Small intestine (tissue), 7 donors: ENCODE measurements at regions not wholly inside any gene's neighbourhood (a gene's known extent, or its start where the extent isn't known, plus 50 kb on each side); places are given as distances from the start of the nearest gene placed in this dataset.
"Not testable (repeated sequence)": the region's sequence is repeated elsewhere in the genome, so short reads cannot be mapped to it uniquely, and the experiment has no call there.

Source experiments
- DNase-seq, 2 donors: peaks; one replicate each; pipeline versions ENCODE4 v3.0.0 to v3.0.0-alpha.2; 2013
- FAIRE-seq: peaks from 2 replicates; lab custom pipeline; 2012; peaks lifted over from hg19 to GRCh38; lab: Jason Lieb, UNC
- H3K27ac ChIP-seq, 3 donors: one replicate each; pipeline ENCODE4 v1.5.1; 2013; ENCODE audit warnings: low read length in 2 of 3, mild to moderate bottlenecking in 2 of 3, control low read depth in 1 of 3, inconsistent platforms in 1 of 3, low read depth in 1 of 3, moderate library complexity in 1 of 3
- H3K27me3 ChIP-seq, 3 donors: one replicate each; pipeline ENCODE4 v1.6.1; 2013; ENCODE audit warnings: low read length in 3 of 3, inconsistent platforms in 1 of 3; ENCODE audit not compliant: control insufficient read depth in 3 of 3, insufficient read depth in 3 of 3
- H3K36me3 ChIP-seq, 3 donors: one replicate each; pipeline ENCODE4 v1.6.1; 2013; ENCODE audit warnings: low read length in 3 of 3, inconsistent platforms in 1 of 3, low read depth in 1 of 3, mild to moderate bottlenecking in 1 of 3, moderate library complexity in 1 of 3; ENCODE audit not compliant: control insufficient read depth in 3 of 3, insufficient read depth in 2 of 3
- H3K4me1 ChIP-seq, 3 donors: one replicate each; pipeline ENCODE4 v1.6.1; 2013; ENCODE audit warnings: low read length in 2 of 3, inconsistent platforms in 1 of 3, low read depth in 1 of 3, mild to moderate bottlenecking in 1 of 3, moderate library complexity in 1 of 3; ENCODE audit not compliant: control insufficient read depth in 3 of 3, insufficient read depth in 2 of 3
- H3K4me3 ChIP-seq, 3 donors: one replicate each; pipeline ENCODE4 v1.5.1; 2013; ENCODE audit warnings: low read length in 3 of 3, control low read depth in 1 of 3, inconsistent platforms in 1 of 3, low read depth in 1 of 3, mild to moderate bottlenecking in 1 of 3, moderate library complexity in 1 of 3
- H3K9me3 ChIP-seq, 2 donors: one replicate each; pipeline ENCODE4 v1.6.1; 2013; ENCODE audit warnings: low read depth in 1 of 2, low read length in 1 of 2; ENCODE audit not compliant: control insufficient read depth in 2 of 2, insufficient read depth in 1 of 2
- WGBS, 3 donors: extraction: QIAGEN DNeasy Blood & Tissue Kit; methylation state at CpG; one replicate each; pipeline ENCODE4 v1.1.7; 2013; 5-methylcytosine and 5-hydroxymethylcytosine counted together
- donor health status: healthy with polysubstance abuse.
- donor health status: control.
- donor health status: control.
- donor health status: Bipolar disorder and iron deficiency.
- donor health status: healthy.

DNA sequence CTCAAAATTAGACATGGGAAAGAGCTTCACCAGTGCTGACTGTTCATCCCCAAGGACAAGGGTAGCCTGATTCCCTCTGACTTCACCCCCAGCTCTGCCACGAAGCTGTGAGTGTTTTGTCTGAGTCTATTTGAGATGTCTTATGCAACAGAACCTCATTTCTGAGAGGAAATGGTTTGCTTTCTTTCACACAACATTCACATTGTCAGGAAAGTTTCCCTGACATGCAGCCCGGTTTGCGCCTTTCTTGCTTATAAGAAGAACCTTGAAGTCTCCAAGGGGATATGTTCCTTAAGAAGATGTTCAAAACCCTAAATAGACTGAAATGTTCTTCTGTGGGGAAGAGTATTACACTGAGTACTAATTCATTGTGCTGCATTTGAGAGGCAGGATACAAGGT lies 300.5 kb upstream of the CCL2 start:
- Histone ChIP-seq H3K4me3 (no peak overlapping the region), H3K9me3 (no peaks in the 10 kb centered on the region), H3K36me3 (no peaks in the 10 kb centered on the region), H3K4me1 (no peaks in the 10 kb centered on the region), H3K27me3 (peaks cover 0 to 3% (median 2%) of the 10 kb centered on the region in 3 donors), H3K27ac (no peak overlapping the region)
- FAIRE-seq, result no peak
- WGBS, 3 donors, result 71 to 83% (median 78%) methylated on average over 3 of the region's 3 CpGs
- DNase-seq, result no peak

DNA sequence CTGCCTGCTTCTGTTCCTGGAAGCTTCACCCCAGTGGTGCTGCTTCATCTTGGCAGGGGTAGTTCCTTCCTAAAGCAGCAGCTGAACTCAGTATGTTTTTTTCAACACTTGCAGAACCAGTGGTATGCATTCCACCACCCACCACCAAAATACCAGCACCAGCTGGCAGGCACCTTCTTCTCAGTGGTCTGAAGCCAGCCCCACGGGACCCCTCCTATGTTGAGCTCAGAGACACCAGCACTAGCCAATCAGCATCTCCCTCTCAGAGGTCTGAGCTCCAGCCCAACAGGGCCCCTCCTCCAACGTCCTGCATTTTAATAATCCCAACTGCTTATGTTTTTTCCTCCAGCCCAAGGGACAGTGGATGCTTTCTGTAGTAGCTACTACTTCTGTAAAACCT lies 299.6 kb upstream of the CCL2 start:
- H3K27me3 ChIP-seq, result peaks cover 0 to 3% (median 2%) of the 10 kb centered on the region in 3 donors
- FAIRE-seq (no peak), DNase-seq (no peak)
- no peaks in the 10 kb centered on the region for H3K9me3 ChIP-seq
- no peak overlapping the region for H3K4me3 ChIP-seq
- H3K27ac ChIP-seq, result no peak overlapping the region
- H3K36me3 ChIP-seq, result no peaks in the 10 kb centered on the region
- no peaks in the 10 kb centered on the region for H3K4me1 ChIP-seq
- WGBS, 3 donors, result 15 to 47% (median 32%) methylated on average over 2 of the region's 2 CpGs

DNA sequence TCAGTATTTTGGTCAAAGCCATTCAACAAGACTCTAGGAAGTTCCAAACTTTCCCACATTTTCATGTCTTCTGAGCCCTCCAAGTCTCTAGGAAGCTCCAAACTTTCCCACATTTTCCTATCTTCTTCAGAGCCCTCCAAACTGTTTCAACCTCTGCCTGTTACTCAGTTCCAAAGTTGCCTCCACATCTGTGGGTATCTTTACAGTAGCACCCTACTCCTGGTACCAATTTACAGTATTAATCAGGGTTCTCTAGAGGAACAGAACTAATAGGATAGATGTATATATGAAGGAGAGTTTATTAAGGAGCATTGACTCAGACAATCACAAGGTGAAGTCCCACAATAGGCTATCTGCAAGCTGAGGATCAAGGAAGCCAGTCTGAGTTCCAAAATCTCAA lies 296.0 kb upstream of the CCL2 start:
- not testable (repeated sequence) for H3K27ac ChIP-seq, H3K36me3 ChIP-seq, H3K4me3 ChIP-seq, FAIRE-seq, H3K4me1 ChIP-seq, DNase-seq, H3K27me3 ChIP-seq, H3K9me3 ChIP-seq

DNA sequence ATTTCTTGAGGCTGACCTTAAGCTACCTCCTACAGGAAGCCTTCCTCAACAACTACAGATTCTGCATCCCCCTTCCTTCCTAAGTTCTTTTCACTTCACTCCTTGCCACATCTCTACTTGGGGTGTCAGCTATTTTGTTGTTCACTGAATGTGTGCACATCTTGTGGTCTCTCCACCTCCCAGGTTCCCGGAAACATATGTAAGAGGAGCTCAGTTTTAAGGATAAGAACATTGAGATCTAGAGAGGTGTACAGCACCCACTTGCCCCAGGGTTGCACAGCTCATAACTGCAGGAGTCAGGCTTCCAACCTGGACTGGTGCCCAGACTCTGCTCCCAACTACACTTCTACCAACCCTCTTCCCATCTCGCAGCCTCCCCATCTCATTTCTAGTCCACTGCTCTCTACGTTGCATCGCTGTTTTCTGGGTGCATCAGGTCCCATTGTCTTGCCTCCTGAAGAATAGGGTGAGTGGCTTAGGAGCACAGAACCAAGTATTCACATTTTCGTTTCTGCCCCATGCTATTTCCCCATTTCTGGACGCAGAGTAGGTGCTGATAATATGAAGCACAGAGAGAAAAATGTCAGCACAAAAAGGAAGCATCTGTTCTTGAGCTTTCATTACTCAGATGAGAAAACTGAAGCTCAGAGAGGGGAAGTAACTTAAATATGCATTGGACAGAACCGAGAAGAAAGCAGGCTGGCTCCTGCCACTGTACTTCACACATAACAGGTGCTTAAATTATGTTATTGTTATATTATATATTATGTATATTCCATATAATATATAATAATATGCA lies 292.0 kb upstream of the CCL2 start:
- H3K27me3 ChIP-seq, result peaks cover 0 to 2% (median 0%) of the 10 kb centered on the region in 3 donors
- no peak for FAIRE-seq

DNA sequence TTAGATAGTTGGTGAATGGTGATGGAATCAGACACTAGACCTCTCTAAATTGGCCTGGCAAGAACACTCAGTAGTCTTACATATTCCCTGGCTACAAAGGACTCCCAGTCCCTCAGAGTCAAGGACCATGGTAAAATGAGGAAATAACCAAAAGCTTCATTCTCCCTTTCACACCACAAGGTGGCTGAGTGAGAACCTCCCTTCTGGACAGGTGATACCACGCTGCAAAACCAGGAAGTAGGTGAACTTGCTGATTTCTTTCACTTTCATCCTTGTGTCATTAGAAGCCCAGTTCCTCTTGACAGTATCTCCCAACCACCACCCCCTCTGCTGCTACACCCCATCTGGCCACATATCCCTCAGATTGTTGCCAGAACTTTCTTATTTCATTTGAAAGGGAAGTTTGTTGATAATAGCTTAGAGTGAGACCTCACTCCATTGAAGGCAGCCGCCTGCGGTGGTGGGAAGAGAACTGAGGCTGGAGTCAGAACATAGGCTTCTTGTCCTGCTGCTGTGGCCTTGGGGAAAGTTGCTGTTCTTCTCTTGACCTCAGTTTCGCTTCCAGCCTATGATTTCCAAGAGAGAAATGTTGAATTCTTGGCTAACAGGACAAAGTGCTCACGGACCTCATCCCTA lies 290.6 kb upstream of the CCL2 start:
- Histone ChIP-seq H3K36me3 (no peaks in the 10 kb centered on the region), H3K4me3 (no peak overlapping the region), H3K4me1 (no peaks in the 10 kb centered on the region), H3K27me3 (no peaks in the 10 kb centered on the region), H3K9me3 (no peaks in the 10 kb centered on the region), H3K27ac (peak overlapping the region in 1 of 3 donors; percentile 22)
- DNase-seq, result peak; percentile 41 to 45
- WGBS, 3 donors, result 55 to 71% (median 68%) methylated on average over 5 of the region's 5 CpGs
- no peak for FAIRE-seq

More for the DNA sequence above, 292.0 kb upstream of the CCL2 start:
- H3K4me1 ChIP-seq, result no peaks in the 10 kb centered on the region
- no peak for DNase-seq
- no peaks in the 10 kb centered on the region for H3K36me3 ChIP-seq
- no peak overlapping the region for H3K4me3 ChIP-seq
- no peak overlapping the region for H3K27ac ChIP-seq
- 61 to 78% (median 68%) methylated on average over 7 of the region's 7 CpGs for WGBS, 3 donors
- H3K9me3 ChIP-seq, result no peaks in the 10 kb centered on the region

DNA sequence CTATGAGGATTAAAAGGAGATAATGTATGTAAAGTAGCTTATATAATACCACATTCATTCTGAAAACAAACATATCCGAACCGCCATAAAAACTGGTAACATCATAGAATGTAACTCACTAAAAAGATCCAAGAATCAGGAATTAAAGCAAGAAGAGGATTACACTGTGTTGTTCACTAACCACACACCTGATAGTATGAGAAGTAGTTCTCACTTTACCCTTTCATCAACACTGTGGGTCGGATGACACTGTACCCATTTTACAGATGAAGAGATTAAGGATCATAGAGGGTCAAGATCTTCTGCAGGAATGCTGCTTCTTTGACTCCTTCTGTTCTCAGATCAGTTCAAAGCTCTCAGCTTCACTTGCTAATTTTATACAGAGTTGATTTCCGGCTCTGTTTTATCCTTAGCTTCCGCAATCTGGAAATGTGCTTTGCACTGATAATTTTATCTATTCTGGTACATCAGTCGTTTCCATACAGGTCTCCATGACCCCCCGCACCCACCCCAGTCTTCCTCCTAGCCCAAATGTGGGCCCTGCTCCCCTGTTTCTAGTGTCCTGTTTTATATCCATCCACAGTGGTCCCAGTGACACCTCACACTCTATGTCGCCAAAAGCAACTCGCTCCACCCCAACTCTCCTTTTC lies 288.6 kb upstream of the CCL2 start:
- no peaks in the 10 kb centered on the region for H3K9me3 ChIP-seq
- no peaks in the 10 kb centered on the region for H3K4me1 ChIP-seq
- 84 to 87% (median 87%) methylated on average over 9 of the region's 9 CpGs for WGBS, 3 donors
- H3K36me3 ChIP-seq, result no peaks in the 10 kb centered on the region
- FAIRE-seq, result no peak
- no peak overlapping the region for H3K4me3 ChIP-seq
- H3K27ac ChIP-seq, result no peak overlapping the region
- no peaks in the 10 kb centered on the region for H3K27me3 ChIP-seq
- no peak for DNase-seq

DNA sequence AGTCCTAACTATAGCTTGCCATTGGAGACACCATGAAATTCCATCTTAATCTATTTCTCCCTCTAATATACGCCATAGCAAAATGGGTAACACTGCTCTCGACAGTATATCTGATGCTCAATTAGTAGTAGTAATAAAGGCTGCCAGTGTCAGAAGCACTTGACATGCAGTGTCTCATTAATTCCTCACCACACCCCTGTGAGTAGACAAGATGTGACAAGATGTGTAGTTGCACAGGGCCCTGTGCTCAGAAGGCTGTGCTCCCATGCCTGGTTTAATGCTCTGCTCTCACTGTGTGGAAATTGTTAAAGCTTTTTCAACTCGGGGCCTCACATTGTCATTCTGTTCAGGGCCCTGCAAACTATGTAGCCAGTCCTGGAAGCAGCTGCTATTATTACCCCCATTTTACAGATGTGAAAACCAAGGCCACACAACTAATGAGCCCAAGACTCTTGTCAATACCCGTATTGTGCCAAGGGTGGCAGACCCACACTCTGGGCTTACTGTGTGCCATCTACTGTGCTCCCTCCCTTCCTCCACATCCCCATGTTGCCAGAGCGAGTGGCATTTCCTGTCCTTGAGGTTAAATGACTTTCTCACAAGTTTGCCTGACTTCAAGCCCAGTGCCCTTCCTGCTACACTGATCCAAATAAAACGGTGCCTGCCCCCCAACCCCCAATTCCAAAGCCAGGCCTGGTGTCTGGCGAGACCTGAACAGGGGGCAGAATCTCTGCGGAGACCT lies 287.3 kb upstream of the CCL2 start:
- WGBS, 3 donors, result 66 to 72% (median 66%) methylated on average over 8 of the region's 8 CpGs
- Histone ChIP-seq H3K4me3 (no peak overlapping the region), H3K9me3 (no peaks in the 10 kb centered on the region), H3K27me3 (no peaks in the 10 kb centered on the region), H3K27ac (no peak overlapping the region), H3K36me3 (no peaks in the 10 kb centered on the region), H3K4me1 (no peaks in the 10 kb centered on the region)
- FAIRE-seq (no peak), DNase-seq (no peak)

DNA sequence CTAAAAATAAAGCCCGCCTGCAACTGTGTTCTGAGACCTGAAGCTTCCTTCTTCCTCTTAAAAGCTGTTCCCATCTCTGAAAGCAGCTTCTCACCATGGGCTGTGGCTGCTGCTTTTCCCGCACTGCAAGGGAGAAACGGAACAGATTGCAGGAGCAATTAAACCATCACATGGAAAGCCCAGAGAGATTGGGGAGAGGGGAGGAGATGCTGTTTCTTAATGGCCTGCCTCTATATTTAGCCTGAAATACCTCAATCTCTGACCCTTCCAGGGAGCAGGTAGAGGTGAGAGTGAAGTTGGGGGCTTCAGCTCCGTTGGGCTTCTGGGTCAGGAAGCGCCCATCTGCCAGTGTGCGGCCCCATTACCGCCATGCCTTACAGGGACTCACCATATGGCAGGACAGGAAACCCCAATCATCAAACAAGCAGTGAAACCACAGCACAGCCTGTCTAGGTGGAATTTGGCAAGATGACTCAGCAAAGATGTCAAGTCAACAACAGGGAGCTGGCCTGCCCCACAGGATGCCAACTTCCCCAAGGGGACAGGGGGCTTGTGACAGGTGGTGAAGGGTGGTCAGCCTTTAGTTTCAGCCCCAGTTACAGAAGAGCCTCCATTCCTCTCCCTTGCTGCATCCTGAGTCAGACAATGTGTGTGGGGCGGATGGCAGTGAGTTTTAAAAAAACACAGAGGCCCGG lies 286.6 kb upstream of the CCL2 start:
- peak in 1 of 2 donors; percentile 20 for DNase-seq
- no peaks in the 10 kb centered on the region for H3K9me3 ChIP-seq
- H3K4me3 ChIP-seq, result no peak overlapping the region
- no peaks in the 10 kb centered on the region for H3K27me3 ChIP-seq
- 51 to 68% (median 55%) methylated on average over 9 of the region's 9 CpGs for WGBS, 3 donors
- FAIRE-seq, result no peak
- H3K36me3 ChIP-seq, result no peaks in the 10 kb centered on the region
- H3K27ac ChIP-seq, result no peak overlapping the region
- no peaks in the 10 kb centered on the region for H3K4me1 ChIP-seq
